Lung (tissue), 11 donors: ENCODE measurements at regions not wholly inside any gene's neighbourhood (a gene's known extent, or its start where the extent isn't known, plus 50 kb on each side); places are given as distances from the start of the nearest gene placed in this dataset.

ENCODE experiments used
- ATAC-seq: fragments of 200-7000 bp; cut with Tn5 transposase; one replicate; pipeline ENCODE4 v1.9.1; 2020; ENCODE audit warnings: moderate number of reproducible peaks; ENCODE audit not compliant: insufficient read depth, low FRiP score
- DNase-seq, 3 donors: peaks; one replicate each; pipeline ENCODE4 v3.0.0-alpha.2; 2013 to 2017
- H3K27ac ChIP-seq, 2 donors: one replicate each; pipeline ENCODE4 v1.5.1; 2013; ENCODE audit warnings: mild to moderate bottlenecking in 2 of 2, moderate library complexity in 2 of 2, control low read depth in 1 of 2, inconsistent platforms in 1 of 2, low read depth in 1 of 2, low read length in 1 of 2
- H3K27me3 ChIP-seq, 3 donors: one replicate each; pipeline ENCODE4 v1.5.1; 2013; ENCODE audit warnings: low read length in 2 of 3; ENCODE audit not compliant: control insufficient read depth in 3 of 3, insufficient read depth in 3 of 3
- H3K36me3 ChIP-seq, 4 donors: one replicate each; pipeline ENCODE4 v1.5.1; 2013; ENCODE audit warnings: low read length in 4 of 4, mild to moderate bottlenecking in 1 of 4, moderate library complexity in 1 of 4; ENCODE audit not compliant: control insufficient read depth in 4 of 4, insufficient read depth in 4 of 4
- H3K4me1 ChIP-seq, 5 donors: one replicate each; pipeline ENCODE4 v1.5.1; 2013; ENCODE audit warnings: low read length in 5 of 5, mild to moderate bottlenecking in 2 of 5, moderate library complexity in 1 of 5; ENCODE audit not compliant: control insufficient read depth in 5 of 5, insufficient read depth in 5 of 5
- H3K4me3 ChIP-seq: one replicate; pipeline ENCODE4 v1.5.1; 2013; ENCODE audit warnings: mild to moderate bottlenecking, control low read depth, moderate library complexity
- H3K9ac ChIP-seq, 2 donors: one replicate each; pipeline ENCODE4 v1.5.1; 2013; ENCODE audit warnings: low read length in 2 of 2, control low read depth in 1 of 2; ENCODE audit not compliant: insufficient read depth in 1 of 2
- H3K9me3 ChIP-seq, 4 donors: one replicate each; pipeline ENCODE4 v1.5.1; 2013; ENCODE audit warnings: low read length in 3 of 4, mild to moderate bottlenecking in 1 of 4, moderate library complexity in 1 of 4; ENCODE audit not compliant: control insufficient read depth in 4 of 4, insufficient read depth in 3 of 4
- WGBS, 2 donors: extraction: QIAGEN DNeasy Blood & Tissue Kit; methylation state at CpG; one replicate each; pipeline ENCODE4 v1.1.7; 2013; 5-methylcytosine and 5-hydroxymethylcytosine counted together
- TF ChIP-seq, protein P1 (sequence below): IDR thresholded peaks from 2 replicates; pipeline ENCODE4 v1.5.1; 2012; ENCODE audit warnings: mild to moderate bottlenecking; ENCODE audit errors: control extremely low read depth, extremely low read depth
- donor health status: control.
- donor health status: control.
- donor health status: Bipolar disorder and iron deficiency.
- donor health status: healthy.
- donor health status: DM: yes; HTN: yes; CAD: no.

DNA sequence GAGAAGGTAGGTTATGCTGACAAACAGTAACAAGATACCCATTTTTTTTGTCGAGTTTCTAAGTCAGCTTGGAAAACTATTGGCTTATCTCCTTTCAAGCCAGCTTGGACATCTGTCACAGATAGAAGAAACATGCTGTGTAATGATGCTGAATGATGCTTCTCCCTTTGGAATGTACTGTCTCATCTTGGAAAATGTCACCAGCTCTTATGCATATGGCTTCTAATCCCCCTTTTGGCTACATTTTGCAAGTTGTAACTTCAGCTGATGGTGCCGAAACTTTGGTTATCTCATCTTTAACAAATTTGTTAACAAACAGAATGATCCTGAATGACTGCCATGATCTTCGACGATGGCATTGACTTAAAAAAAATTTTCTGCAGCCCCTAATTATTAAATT is 68.8 kb upstream of the ST6GALNAC3 start:
- no peaks in the 10 kb centered on the region for H3K27me3 ChIP-seq
- H3K4me3 ChIP-seq: no peak overlapping the region
- H3K4me1 ChIP-seq: no peaks in the 10 kb centered on the region
- ATAC-seq: no peak
- no peaks in the 10 kb centered on the region for H3K36me3 ChIP-seq
- no peak overlapping the region for H3K27ac ChIP-seq
- 83 to 91% methylated on average over 4 of the region's 4 CpGs for WGBS, 2 donors
- no peaks in the 10 kb centered on the region for H3K9me3 ChIP-seq
- no peak overlapping the region for H3K9ac ChIP-seq
- TF ChIP-seq, protein P1, sequence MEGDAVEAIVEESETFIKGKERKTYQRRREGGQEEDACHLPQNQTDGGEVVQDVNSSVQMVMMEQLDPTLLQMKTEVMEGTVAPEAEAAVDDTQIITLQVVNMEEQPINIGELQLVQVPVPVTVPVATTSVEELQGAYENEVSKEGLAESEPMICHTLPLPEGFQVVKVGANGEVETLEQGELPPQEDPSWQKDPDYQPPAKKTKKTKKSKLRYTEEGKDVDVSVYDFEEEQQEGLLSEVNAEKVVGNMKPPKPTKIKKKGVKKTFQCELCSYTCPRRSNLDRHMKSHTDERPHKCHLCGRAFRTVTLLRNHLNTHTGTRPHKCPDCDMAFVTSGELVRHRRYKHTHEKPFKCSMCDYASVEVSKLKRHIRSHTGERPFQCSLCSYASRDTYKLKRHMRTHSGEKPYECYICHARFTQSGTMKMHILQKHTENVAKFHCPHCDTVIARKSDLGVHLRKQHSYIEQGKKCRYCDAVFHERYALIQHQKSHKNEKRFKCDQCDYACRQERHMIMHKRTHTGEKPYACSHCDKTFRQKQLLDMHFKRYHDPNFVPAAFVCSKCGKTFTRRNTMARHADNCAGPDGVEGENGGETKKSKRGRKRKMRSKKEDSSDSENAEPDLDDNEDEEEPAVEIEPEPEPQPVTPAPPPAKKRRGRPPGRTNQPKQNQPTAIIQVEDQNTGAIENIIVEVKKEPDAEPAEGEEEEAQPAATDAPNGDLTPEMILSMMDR: no peak
- DNase-seq: no peak

DNA sequence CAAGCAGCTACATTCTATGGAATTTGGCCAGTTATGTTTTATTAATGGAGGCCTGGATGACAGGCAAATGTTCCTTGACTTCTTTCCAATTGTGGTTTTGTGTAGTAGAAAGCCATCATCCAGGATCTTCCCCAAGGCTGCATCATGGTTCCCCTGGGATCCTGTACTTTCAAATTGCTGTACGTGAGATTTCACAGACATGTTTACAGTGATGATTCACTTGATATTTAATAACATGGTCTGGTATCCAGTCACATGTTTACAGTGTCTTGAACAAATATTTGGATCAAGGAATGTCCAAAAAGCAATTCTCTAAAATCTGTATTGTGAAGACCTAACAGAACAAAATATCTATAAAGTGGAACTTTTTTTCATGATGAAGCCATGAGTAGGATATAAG is 68.3 kb upstream of the ST6GALNAC3 start:
- Histone ChIP-seq H3K4me3 (no peak overlapping the region), H3K27ac (no peak overlapping the region), H3K9me3 (no peaks in the 10 kb centered on the region), H3K9ac (no peak overlapping the region), H3K4me1 (no peaks in the 10 kb centered on the region), H3K27me3 (no peaks in the 10 kb centered on the region), H3K36me3 (no peaks in the 10 kb centered on the region)
- peak in 2 of 3 donors; percentile 40 to 66 for DNase-seq
- 75 to 91% methylated on average over 1 of the region's 1 CpG for WGBS, 2 donors
- no peak for ATAC-seq
- TF ChIP-seq, protein P1: no peak

DNA sequence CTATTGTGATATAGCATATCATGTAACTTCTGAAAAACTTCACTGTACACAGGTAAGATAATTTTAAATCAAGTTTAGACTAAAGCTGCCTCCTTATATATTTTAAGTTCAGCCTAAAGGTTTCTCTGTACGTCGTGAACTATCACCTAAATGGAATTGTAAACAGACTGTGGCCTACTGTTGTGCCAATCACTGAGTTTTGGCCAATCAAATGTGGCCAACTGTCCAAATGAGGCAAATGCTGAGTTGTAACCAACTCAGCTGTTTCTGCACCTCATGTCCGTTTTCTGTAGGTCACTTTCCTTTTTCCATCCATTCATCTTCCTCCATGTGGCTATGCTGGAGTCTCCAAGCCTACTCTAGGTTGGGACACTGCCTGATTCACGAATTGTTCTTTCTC is 63.7 kb upstream of the ST6GALNAC3 start:
- Histone ChIP-seq H3K4me1 (no peaks in the 10 kb centered on the region), H3K9ac (no peak overlapping the region), H3K27me3 (no peaks in the 10 kb centered on the region), H3K4me3 (no peak overlapping the region), H3K27ac (no peak overlapping the region), H3K9me3 (no peaks in the 10 kb centered on the region), H3K36me3 (no peaks in the 10 kb centered on the region)
- no peak for DNase-seq
- 87 to 92% methylated on average over 4 of the region's 4 CpGs for WGBS, 2 donors
- no peak for ATAC-seq
- TF ChIP-seq, protein P1: no peak
